LHCN-M2 (cell line): ENCODE measurements at regions not wholly inside any gene's neighbourhood (a gene's known extent, or its start where the extent isn't known, plus 50 kb on each side); places are given as distances from the start of the nearest gene placed in this dataset.
"Not testable (repeated sequence)": the region's sequence is repeated elsewhere in the genome, so short reads cannot be mapped to it uniquely, and the experiment has no call there.

ENCODE experiments used
- DNase-seq: peaks from one replicate; pipeline ENCODE4 v3.0.0-alpha.2; 2012; ENCODE audit warnings: low read depth

DNA sequence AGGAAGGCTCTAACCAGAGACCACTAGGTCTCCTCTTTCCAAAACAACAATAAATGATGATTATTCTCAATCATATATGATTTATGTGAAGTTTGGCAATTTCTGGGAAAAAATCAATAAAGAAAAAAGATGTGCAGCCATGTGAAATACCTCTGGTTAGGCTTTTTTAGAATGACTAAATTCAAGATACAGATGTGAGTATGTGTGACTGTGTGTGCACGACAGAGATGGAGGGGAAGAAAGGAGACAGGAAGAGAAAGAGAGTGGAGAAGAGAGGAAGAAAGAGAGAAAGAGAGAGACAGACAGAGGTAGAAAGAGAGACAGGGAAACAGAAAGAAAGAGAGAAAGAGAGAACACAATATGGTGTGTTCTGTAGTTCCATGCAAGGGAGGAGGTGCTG, 558.6 kb upstream of the CDH5 start:
- DNase-seq, result no peak

DNA sequence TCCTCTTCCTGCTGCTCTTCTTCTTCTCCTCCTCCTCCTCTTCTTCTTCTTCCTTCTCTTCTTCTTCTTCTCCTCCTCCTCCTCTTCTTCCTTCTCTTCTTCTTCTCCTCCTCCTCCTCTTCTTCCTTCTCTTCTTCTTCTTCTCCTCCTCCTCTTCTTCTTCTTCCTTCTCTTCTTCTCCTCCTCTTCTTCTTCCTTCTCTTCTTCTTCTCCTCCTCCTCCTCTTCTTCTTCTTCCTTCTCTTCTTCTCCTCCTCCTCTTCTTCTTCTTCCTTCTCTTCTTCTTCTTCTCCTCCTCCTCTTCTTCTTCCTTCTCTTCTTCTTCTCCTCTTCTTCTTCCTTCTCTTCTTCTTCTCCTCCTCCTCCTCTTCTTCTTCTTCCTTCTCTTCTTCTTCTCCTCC, 560.8 kb upstream of the CDH5 start:
- DNase-seq, result not testable (repeated sequence)

GRCh38 chr16:65796481-65796880, 570.0 kb upstream of the CDH5 start:
- DNase-seq, result no peak

DNA sequence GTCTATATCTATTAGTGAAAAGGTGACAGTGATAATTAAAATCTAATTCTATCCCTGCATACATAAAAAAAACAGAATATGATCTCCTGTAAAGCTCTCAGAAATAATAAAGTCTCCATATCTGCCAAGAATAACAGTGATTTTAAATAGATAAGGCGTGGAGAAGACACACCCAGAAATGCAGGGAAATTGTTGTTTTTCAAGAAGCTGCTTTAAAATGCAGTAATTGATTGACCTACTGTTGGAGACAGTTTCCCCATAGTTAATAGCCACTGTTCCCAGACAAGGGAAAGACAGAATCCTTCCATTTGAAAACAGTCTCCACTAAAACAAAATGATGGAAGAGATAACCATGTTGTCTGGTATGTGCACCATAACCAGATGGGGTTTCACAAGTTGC, 571.5 kb upstream of the CDH5 start:
- DNase-seq, result no peak

- no peak for DNase-seq
Observed at GRCh38 chr16:65793781-65794180, 572.7 kb upstream of the CDH5 start.

DNA sequence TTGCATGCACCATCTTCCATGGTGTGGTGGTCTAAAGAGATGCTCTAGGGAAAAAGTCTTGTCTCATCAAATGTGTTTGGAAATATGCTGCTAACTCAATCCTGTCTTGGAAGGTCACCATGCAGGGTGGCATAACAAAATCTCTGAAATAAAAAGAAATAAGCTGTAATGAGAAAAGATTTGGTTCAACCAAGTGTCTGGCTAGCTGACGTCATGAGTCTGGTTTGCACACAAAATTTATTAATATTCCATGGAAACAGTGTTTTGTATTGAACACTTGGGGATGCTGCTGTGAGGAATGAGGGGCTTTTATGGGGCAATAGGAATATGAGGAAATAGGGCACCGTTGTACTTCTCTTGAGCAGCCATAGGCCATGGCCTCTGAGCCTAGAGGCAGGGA, 575.7 kb upstream of the CDH5 start:
- no peak for DNase-seq

DNA sequence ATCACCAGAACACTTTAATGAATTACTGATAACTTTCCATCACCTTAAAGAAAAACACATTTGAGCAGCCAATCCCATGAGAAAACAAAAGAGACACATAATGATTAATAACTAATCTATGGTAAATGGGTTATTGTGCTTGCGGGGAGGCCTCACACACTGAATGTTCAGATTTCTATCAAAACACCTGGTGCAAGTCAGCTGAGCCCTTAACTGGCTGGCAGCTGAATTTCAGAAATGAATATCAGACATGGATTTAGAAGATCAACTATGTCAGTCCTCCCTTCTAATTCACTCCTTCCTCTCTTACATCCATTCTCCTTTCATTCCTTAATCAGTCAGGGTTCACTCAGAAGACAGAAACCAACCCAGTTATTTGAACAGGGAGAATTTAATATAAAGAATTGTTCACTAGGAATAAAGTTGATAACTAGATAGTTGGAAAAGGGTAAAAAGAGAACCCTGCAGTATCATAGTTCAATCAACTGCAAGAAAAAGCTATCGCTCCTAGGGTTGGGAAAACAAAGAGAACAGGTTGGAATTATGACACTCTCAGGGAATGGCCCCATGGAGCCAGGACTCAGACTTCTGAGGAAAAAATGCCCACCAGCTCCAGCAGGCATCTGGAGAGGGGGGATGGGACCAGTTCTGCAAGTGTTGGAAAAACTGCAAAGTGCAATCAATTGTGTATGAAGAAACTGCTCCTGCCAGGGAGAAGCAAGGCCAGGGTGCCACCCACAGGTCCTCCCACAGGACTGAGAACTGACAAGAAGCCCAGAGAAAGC, 577.1 kb upstream of the CDH5 start:
- no peak for DNase-seq

- DNase-seq, result no peak
Observed at GRCh38 chr16:65788434-65789140, 577.9 kb upstream of the CDH5 start.

- DNase-seq, result no peak
Observed at GRCh38 chr16:65787921-65788320, 578.6 kb upstream of the CDH5 start.

DNA sequence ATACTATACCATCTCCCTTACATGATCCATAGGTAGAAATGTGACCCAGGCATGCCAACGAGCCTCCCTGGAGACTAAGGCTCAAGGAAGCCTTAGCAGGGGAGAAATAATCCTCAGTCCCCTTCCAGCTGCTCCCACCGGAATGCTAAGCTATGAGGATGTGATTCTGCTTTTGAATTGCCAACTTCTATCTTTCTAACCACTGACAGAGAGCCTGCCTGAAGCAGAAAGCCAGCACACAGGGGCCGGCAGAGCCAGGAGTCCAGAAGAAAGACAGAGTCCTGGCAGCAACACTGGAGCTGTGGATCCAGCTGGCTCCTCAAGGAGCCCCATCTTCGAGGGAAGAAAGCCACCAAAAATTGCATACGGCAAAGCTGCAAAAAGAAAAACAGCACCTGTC, 579.6 kb upstream of the CDH5 start:
- DNase-seq, result no peak

DNA sequence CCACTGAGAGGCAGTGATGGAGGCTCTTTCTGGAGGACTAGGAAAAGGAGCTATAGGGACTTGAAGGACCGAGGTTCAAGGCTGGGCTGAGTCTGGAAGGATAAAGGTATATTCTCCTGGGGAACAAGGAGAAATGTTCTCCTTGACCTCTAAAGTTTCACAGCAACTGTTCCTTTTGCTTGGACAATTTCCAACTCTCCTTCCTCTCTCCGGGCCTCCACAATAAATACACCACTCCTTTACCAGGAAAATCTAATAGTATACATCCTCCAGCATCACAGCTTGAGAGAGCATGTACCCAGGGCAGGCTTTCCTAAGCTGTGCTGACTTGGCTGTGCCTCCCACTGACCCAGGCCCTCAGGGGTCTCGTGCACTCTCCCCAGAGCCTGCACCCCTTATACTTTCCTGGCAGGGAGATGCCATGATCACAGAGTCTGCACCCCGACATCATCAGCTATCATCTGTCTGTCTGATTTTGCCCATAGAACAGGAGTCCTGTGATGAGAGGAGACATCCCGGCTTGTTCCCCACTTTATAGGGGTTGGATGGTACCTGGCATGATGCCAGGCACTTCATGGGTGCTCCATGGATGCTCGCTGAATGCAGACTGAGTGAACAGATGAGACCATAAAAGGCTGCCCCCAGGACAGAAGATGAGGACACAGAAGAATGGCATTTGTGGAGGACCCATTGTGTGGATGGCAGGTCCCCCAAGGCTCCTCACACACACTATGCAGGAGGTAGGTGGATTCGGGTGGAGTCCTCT, 582.6 kb upstream of the CDH5 start:
- DNase-seq, result no peak

DNA sequence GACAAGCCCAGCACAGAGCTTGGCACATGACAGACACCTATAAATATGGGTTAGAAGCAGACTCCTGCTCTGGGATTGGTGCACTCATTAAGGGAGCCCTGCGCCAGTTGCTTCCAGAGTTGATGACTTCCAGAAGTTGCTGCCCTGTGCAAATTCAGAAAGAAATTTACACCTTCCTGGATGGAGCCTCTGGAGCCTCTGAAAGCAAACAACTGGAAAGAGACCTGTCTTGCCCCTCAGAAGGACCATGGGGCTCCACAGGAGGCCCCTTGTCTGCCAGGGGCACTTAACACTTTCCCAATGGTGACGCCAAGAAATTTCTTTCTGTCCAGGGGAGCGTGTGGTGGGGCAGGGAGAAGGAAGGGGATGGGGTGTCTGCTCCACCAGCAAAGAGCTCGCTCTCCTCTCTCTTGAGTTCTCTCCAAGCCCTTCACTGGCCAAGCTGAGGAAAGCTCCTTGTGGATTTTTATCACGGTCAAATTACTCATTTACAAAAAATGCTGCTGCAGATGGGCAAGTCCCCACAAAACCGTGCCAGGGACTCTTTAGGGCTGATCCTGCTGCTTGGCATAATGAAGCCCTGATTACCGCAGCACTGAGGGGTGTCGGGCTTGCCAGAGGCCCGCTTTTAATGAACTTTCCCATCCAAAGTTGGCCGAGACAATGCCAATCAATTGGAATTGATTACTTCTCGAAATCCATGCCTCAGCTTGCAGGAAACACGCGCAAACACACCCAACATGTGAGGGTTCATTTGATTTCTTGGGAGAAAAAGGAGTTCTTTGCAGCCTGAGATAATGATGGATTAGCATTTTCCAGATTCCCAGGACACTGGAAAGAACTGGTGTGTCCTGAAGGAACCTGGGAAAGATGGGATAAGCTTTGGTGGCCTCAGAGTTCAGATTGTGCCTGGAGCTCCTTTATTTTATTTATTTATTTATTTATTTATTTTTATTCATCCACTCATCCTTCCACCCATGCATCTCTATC, 583.6 kb upstream of the CDH5 start:
- DNase-seq, result peak; percentile 25

DNA sequence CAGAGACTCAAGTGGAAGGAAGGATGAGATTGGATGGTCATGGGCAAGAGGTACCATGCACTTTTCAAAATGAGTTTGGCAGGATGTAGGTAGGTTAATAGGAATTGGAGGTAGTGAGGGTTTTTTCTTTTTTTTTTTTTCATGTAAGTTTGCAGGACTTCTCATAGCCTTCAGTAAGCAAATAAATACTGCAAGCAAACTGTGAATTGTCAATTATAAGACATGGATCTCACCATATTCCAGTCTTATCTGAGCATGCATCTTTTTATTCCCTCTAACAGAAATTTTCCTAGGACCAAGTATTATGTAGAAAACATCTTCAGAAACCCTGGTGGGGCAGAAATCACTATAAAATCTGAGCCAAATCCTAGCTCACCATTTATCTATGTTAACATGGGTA, 584.6 kb upstream of the CDH5 start:
- DNase-seq, result no peak

DNA sequence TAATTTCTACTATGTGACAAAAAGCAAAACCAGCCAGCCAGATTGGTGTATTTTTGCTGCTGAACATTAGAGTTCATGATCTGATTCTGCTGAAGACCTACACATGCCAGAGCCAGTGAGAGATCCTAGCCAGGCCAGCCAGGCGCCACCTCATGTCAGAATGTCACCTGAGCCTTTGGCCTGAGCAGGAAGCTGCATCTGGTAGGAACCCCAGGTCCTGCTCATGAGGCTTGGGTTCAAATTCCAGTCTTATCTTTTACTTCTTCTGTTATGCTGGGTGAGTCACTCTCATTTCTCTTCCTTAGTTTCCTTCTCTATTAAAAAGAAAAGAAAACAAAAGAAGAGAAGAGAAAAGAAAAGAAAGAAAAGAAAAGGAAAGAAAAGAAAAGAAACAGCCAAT, 585.1 kb upstream of the CDH5 start:
- no peak for DNase-seq

- DNase-seq, result no peak
Observed at GRCh38 chr16:65779201-65779600, 587.3 kb upstream of the CDH5 start.

GRCh38 chr16:65776639-65777183, 589.8 kb upstream of the CDH5 start:
- no peak for DNase-seq

GRCh38 chr16:65775829-65776228, 590.7 kb upstream of the CDH5 start:
- DNase-seq, result no peak

GRCh38 chr16:65774350-65774749, 592.1 kb upstream of the CDH5 start:
- no peak for DNase-seq

DNA sequence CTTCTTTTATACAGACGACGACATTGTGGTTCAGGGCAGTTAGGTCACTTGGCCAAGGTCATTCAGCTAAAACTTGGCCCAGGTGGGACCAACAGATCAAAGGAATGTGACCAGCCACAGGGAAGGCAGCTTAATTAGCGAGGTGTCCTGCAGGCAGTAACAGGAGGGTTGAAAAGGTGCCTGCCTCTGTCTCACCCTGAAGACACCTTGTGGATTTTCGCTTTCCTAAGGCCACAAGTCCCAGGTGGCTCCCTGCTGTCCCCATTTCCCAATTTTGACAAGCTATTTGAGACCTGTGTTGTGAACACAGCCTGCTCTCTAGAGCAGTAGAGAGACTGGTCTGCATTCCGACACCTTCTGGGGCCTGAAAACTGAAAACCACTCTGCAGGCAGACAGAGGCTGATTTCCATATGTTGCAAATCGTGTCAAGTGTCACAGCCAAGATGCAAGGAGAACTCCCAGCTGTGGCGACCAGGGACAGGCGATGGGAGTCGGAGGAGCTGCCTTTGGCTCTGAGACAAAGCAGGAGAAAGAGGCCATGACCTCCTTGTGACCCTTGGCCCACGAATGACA, 593.1 kb upstream of the CDH5 start:
- DNase-seq, result no peak

DNA sequence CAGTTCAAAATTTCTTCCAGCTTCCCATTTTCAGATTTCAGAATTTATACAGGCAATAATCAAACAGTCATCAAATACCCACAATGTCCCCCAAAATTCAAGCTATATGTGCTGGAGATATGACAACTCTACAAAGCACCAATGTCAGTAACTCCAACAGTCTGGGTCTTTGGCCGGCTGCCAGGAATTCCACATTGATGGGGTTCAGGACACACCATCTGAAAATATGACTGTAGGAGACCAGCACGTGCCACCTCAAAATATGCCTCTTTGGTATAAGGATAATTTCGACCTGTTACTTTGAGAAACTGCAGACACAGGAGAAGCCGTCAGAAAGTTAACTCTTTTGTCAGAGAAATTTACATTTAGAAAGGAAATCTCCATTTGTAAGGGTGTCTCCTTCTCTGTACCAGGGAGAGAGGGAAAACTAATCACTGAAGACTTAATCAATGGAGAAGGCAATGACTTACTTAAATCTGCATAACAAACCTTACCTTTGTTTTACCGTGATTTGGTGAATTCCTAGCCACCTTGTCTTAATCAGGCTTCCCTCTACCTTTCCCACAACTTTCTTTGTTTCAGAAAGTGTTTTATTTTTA, 594.3 kb upstream of the CDH5 start:
- DNase-seq, result no peak
